ENCODE measurements at regions not wholly inside any gene's neighbourhood (a gene's known extent, or its start where the extent isn't known, plus 50 kb on each side); places are given as distances from the start of the nearest gene placed in this dataset.
"Not testable (repeated sequence)": the region's sequence is repeated elsewhere in the genome, so short reads cannot be mapped to it uniquely, and the experiment has no call there.

GRCh38 chr9:33721674-33722358, 73.5 kb upstream of the PRSS3 start:
- peaks cover 13% of the 10 kb centered on the region for H3K27me3 ChIP-seq (ENCODE audit: control insufficient read depth, insufficient read depth, low read length)
- no peaks in the 10 kb centered on the region for H3K9me3 ChIP-seq (ENCODE audit: control insufficient read depth, low read depth, low read length)
- H3K36me3 ChIP-seq (ENCODE audit: control insufficient read depth, low read depth, low read length) = no peaks in the 10 kb centered on the region
- no peaks in the 10 kb centered on the region for H3K4me1 ChIP-seq (ENCODE audit: control insufficient read depth, low read depth, low read length)
- H3K9ac ChIP-seq (ENCODE audit: low read length) = no peak overlapping the region
- H3K27ac ChIP-seq (ENCODE audit: low read length) = no peak overlapping the region
- no peak overlapping the region for H3K4me3 ChIP-seq (ENCODE audit: low read length)

DNA sequence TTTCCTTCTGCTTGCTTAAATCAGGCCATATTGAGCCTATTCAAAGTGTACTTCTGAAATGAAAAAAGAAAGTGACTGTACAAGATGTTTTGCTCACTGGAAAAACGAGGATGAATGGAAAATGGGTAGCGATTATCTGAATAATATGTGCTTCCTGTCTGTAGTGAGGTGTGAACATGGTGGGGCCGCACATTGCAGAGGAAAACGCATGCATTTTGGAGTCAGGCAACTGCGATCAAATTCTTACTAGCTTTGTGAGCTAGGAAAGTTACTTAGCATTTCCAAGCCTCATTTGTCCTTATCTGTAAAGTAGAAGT, 73.0 kb upstream of the PRSS3 start:
- Histone ChIP-seq H3K4me1 (ENCODE audit: control insufficient read depth, low read depth, low read length) (no peaks in the 10 kb centered on the region), H3K36me3 (ENCODE audit: control insufficient read depth, low read depth, low read length) (no peaks in the 10 kb centered on the region), H3K9me3 (ENCODE audit: control insufficient read depth, low read depth, low read length) (no peaks in the 10 kb centered on the region), H3K9ac (ENCODE audit: low read length) (no peak overlapping the region), H3K4me3 (ENCODE audit: low read length) (no peak overlapping the region), H3K27ac (ENCODE audit: low read length) (no peak overlapping the region), H3K27me3 (ENCODE audit: control insufficient read depth, insufficient read depth, low read length) (peaks cover 13% of the 10 kb centered on the region)

GRCh38 chr9:33728613-33729012, 66.7 kb upstream of the PRSS3 start:
- no peak overlapping the region for H3K4me3 ChIP-seq (ENCODE audit: low read length)
- no peaks in the 10 kb centered on the region for H3K9me3 ChIP-seq (ENCODE audit: control insufficient read depth, low read depth, low read length)
- no peak overlapping the region for H3K9ac ChIP-seq (ENCODE audit: low read length)
- H3K36me3 ChIP-seq (ENCODE audit: control insufficient read depth, low read depth, low read length) = no peaks in the 10 kb centered on the region
- no peaks in the 10 kb centered on the region for H3K4me1 ChIP-seq (ENCODE audit: control insufficient read depth, low read depth, low read length)
- no peaks in the 10 kb centered on the region for H3K27me3 ChIP-seq (ENCODE audit: control insufficient read depth, insufficient read depth, low read length)
- H3K27ac ChIP-seq (ENCODE audit: low read length) = no peak overlapping the region

DNA sequence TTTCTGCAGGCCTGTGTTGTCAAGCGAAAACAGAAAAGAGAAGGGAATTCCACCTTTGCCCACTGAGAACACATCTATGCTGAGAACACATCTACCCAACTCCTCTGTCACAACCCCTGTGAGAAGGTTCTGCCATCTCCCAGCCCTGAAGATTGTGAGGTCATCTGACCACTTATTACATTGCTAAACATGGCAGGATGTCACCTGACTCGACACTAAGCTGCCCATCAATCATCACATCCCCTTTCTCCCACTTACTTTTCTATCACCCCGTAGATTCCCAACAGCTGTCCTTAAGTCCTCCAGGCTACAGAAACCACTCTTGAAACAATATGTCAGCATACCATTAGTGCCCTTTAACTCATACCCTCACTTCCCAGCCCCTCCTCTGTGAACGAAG, 64.2 kb upstream of the PRSS3 start:
- Histone ChIP-seq H3K9ac (ENCODE audit: low read length) (no peak overlapping the region), H3K36me3 (ENCODE audit: control insufficient read depth, low read depth, low read length) (no peaks in the 10 kb centered on the region), H3K27ac (ENCODE audit: low read length) (no peak overlapping the region), H3K4me3 (ENCODE audit: low read length) (no peak overlapping the region), H3K4me1 (ENCODE audit: control insufficient read depth, low read depth, low read length) (no peaks in the 10 kb centered on the region), H3K27me3 (ENCODE audit: control insufficient read depth, insufficient read depth, low read length) (no peaks in the 10 kb centered on the region), H3K9me3 (ENCODE audit: control insufficient read depth, low read depth, low read length) (no peaks in the 10 kb centered on the region)

- H3K36me3 ChIP-seq (ENCODE audit: control insufficient read depth, low read depth, low read length) = no peaks in the 10 kb centered on the region
- no peak overlapping the region for H3K9ac ChIP-seq (ENCODE audit: low read length)
- no peaks in the 10 kb centered on the region for H3K4me1 ChIP-seq (ENCODE audit: control insufficient read depth, low read depth, low read length)
- no peaks in the 10 kb centered on the region for H3K9me3 ChIP-seq (ENCODE audit: control insufficient read depth, low read depth, low read length)
- H3K27ac ChIP-seq (ENCODE audit: low read length) = no peak overlapping the region
- H3K27me3 ChIP-seq (ENCODE audit: control insufficient read depth, insufficient read depth, low read length) = no peaks in the 10 kb centered on the region
- H3K4me3 ChIP-seq (ENCODE audit: low read length) = no peak overlapping the region
These were observed 63.7 kb upstream of the PRSS3 start for GRCh38 chr9:33731625-33732024.

DNA sequence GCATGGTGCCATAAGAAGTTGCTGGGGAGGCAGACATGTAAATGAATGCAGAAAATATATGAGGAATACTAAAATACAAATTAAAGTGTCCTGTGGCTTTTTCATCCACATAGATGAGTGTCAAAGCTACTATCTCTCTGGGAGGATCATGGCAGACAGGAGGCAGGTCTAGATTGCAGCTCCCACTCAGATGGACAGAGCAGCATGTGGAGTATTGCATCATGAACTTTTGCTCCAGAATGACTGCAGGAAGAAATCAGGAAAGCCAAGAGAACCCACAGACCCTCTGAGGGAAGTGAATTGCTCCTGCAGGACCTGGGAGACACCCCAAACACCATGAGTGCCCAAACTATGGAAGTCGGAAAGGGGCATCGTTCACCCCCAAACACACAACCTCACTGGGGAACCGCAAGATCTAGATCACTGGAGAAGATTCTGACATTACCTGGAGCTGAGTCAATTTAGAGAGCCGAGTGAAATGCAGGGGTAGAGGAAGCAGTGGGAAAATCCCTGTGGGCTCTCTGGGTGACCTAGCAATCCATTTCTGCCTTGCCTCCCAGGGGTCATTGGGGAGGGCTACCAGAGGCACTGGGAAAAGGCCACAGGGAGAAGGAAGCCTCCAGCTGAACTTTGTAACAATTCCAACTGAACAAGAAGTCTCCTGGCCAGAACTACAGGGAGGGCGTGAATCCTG, 61.0 kb upstream of the PRSS3 start:
- H3K27me3 ChIP-seq (ENCODE audit: control insufficient read depth, insufficient read depth, low read length); H3K4me3 ChIP-seq (ENCODE audit: low read length); H3K27ac ChIP-seq (ENCODE audit: low read length); H3K36me3 ChIP-seq (ENCODE audit: control insufficient read depth, low read depth, low read length); H3K9me3 ChIP-seq (ENCODE audit: control insufficient read depth, low read depth, low read length); H3K9ac ChIP-seq (ENCODE audit: low read length); H3K4me1 ChIP-seq (ENCODE audit: control insufficient read depth, low read depth, low read length): not testable (repeated sequence)

GRCh38 chr9:33734941-33735835, 60.2 kb upstream of the PRSS3 start:
- not testable (repeated sequence) for H3K4me3 ChIP-seq (ENCODE audit: low read length); H3K27ac ChIP-seq (ENCODE audit: low read length); H3K36me3 ChIP-seq (ENCODE audit: control insufficient read depth, low read depth, low read length); H3K9ac ChIP-seq (ENCODE audit: low read length); H3K4me1 ChIP-seq (ENCODE audit: control insufficient read depth, low read depth, low read length); H3K9me3 ChIP-seq (ENCODE audit: control insufficient read depth, low read depth, low read length); H3K27me3 ChIP-seq (ENCODE audit: control insufficient read depth, insufficient read depth, low read length)

DNA sequence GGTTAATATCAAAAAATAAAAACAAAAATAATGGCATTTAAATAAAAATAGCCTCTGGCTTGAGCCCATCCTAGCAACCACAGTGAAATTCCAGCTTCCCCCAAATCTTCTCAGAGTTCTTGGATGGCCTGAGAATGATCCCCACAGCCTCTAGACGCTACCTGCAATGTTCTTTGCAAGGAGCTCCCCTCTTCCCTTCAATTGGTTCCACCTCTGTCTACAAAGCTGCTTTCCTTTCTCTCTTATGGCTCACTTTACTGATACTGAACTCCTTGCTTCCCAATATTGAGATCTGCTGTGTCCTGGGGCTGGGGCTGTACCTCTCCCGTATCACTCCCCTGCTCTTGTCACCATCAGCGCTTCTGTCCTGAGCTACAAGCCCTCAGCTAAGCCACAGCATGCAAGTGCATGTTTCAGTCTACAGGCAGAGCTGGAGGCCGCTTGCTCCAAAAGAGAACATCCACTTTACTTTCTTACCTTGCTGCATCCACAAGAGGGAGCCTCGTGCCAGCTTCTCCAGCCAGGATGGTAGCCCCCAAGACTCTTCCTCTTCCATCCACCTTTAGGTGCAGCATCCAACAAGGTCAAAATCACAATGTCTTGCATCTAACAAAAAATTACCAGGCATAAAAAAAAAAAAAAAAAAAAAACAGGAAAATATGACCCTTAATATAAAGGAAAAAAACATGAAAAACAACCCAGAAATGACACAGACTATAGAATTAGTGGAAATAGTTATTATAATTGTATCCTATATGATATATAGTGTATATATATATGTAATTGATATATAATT, 57.4 kb upstream of the PRSS3 start:
- H3K4me1 ChIP-seq (ENCODE audit: control insufficient read depth, low read depth, low read length) = peaks cover 3% of the 10 kb centered on the region
- H3K27ac ChIP-seq (ENCODE audit: low read length) = no peak overlapping the region
- H3K9ac ChIP-seq (ENCODE audit: low read length) = no peak overlapping the region

DNA sequence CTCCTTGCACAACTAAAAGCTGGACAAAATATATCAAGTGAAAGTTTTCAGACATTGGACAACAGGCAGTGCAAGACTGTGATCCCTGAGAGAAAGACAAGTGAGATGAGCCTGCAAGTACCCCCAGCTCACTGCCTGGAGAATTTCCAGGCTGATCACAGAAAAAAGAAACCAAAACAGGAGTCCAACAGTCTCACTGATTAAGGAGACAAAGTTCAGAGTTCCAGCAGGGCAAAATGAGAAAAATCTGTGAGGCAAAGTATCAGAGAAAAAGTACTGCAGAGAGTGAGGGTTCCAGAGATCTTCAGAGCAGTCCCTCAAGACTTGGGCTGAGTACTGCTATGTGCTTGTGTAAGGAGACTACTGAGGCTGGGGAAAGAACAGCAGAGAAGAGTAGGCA, 56.0 kb upstream of the PRSS3 start:
- H3K27me3 ChIP-seq (ENCODE audit: control insufficient read depth, insufficient read depth, low read length) = no peaks in the 10 kb centered on the region
- no peaks in the 10 kb centered on the region for H3K9me3 ChIP-seq (ENCODE audit: control insufficient read depth, low read depth, low read length)
- H3K9ac ChIP-seq (ENCODE audit: low read length) = no peak overlapping the region
- H3K4me1 ChIP-seq (ENCODE audit: control insufficient read depth, low read depth, low read length) = peaks cover 3% of the 10 kb centered on the region
- H3K36me3 ChIP-seq (ENCODE audit: control insufficient read depth, low read depth, low read length) = no peaks in the 10 kb centered on the region
- no peak overlapping the region for H3K4me3 ChIP-seq (ENCODE audit: low read length)
- H3K27ac ChIP-seq (ENCODE audit: low read length) = no peak overlapping the region

More for the DNA sequence above, 57.4 kb upstream of the PRSS3 start:
- no peaks in the 10 kb centered on the region for H3K27me3 ChIP-seq (ENCODE audit: control insufficient read depth, insufficient read depth, low read length)
- no peaks in the 10 kb centered on the region for H3K9me3 ChIP-seq (ENCODE audit: control insufficient read depth, low read depth, low read length)
- no peaks in the 10 kb centered on the region for H3K36me3 ChIP-seq (ENCODE audit: control insufficient read depth, low read depth, low read length)
- H3K4me3 ChIP-seq (ENCODE audit: low read length) = no peak overlapping the region

DNA sequence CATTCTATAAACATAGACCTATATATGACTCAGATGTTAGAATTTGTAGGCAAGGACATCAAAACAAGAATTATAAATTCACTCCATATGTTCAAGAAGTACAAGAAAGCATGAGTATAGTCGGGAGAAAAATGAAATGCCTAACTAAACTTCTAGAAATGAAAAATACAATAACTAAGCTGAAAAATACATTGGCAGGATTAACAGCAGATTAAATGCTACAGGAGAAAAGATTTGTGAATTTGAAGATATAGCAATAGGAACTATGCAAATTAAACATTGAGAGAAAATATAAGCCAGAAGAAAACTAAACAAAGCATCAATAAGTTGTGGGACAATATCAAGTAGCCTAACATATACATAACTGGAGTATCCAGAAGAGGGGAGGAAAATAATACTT, 55.3 kb upstream of the PRSS3 start:
- H3K4me1 ChIP-seq (ENCODE audit: control insufficient read depth, low read depth, low read length) = peaks cover 3% of the 10 kb centered on the region
- H3K27ac ChIP-seq (ENCODE audit: low read length) = no peak overlapping the region
- no peak overlapping the region for H3K9ac ChIP-seq (ENCODE audit: low read length)
- H3K27me3 ChIP-seq (ENCODE audit: control insufficient read depth, insufficient read depth, low read length) = no peaks in the 10 kb centered on the region
- H3K4me3 ChIP-seq (ENCODE audit: low read length) = no peak overlapping the region
- no peaks in the 10 kb centered on the region for H3K36me3 ChIP-seq (ENCODE audit: control insufficient read depth, low read depth, low read length)
- no peaks in the 10 kb centered on the region for H3K9me3 ChIP-seq (ENCODE audit: control insufficient read depth, low read depth, low read length)

DNA sequence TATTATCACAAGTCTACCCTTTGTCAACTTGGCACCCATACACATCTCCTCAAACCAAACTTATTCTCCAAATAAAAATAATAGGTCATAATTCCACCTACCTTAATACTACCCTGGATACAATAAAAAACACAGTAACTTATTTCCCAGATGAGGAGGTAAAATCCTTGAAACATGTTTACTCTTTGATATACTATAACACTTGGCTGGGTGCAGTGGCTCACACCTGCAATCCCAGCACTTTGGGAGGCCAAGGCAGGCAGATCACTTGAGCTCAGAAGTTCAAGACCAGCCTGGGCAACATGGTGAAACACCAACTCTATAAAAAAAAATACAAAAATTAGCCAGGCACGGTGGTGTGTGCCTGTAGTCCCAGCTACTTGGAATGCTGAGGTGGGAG, 54.4 kb upstream of the PRSS3 start:
- not testable (repeated sequence) for H3K4me3 ChIP-seq (ENCODE audit: low read length); H3K27ac ChIP-seq (ENCODE audit: low read length); H3K4me1 ChIP-seq (ENCODE audit: control insufficient read depth, low read depth, low read length); H3K9ac ChIP-seq (ENCODE audit: low read length); H3K36me3 ChIP-seq (ENCODE audit: control insufficient read depth, low read depth, low read length); H3K9me3 ChIP-seq (ENCODE audit: control insufficient read depth, low read depth, low read length); H3K27me3 ChIP-seq (ENCODE audit: control insufficient read depth, insufficient read depth, low read length)
